DND-41 (cell line): ENCODE measurements at regions not wholly inside any gene's neighbourhood (a gene's known extent, or its start where the extent isn't known, plus 50 kb on each side); places are given as distances from the start of the nearest gene placed in this dataset.

Experiments used
- EZH2 ChIP-seq: IDR thresholded peaks from 3 replicates; pipeline ENCODE4 v1.6.1; 2012; ENCODE audit warnings: borderline replicate concordance, low read depth, mild to moderate bottlenecking, moderate library complexity, low read length, inconsistent platforms; ENCODE audit not compliant: severe bottlenecking
- TF ChIP-seq, protein P1 (sequence below): IDR thresholded peaks from 2 replicates; pipeline ENCODE4 v1.5.1; 2012; ENCODE audit warnings: borderline replicate concordance, low read length, moderate library complexity, mild to moderate bottlenecking; ENCODE audit not compliant: poor library complexity, severe bottlenecking; ENCODE audit errors: extremely low read depth

DNA sequence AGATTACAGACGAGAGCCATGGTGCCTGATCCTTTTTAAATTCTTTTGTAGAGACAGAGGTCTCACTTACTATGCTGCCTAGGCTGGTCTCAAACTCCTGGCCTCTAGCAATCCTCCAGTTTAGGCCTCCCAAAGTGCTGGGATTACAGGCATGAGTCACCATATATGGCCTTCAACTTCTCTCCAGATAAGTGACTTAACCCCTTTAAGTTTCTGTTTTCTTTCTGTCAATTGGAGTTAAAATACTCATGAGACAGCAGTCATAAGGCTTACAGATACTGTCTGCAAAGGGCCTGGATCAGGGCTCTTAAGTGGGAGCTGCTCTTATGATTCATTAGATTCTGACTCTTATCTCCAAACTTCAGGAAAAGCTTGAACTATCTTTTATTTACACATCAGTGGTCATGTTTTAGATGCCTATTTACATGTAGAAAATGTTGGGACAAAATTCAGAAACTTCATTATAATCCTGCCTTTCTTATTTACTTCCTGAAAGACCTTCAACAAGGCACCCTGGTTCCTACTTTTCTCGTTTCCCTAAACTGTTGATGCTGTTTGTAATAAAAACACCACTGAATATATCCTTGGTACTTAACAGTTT lies 271.5 kb upstream of the TBX3 start:
- TF ChIP-seq, protein P1, sequence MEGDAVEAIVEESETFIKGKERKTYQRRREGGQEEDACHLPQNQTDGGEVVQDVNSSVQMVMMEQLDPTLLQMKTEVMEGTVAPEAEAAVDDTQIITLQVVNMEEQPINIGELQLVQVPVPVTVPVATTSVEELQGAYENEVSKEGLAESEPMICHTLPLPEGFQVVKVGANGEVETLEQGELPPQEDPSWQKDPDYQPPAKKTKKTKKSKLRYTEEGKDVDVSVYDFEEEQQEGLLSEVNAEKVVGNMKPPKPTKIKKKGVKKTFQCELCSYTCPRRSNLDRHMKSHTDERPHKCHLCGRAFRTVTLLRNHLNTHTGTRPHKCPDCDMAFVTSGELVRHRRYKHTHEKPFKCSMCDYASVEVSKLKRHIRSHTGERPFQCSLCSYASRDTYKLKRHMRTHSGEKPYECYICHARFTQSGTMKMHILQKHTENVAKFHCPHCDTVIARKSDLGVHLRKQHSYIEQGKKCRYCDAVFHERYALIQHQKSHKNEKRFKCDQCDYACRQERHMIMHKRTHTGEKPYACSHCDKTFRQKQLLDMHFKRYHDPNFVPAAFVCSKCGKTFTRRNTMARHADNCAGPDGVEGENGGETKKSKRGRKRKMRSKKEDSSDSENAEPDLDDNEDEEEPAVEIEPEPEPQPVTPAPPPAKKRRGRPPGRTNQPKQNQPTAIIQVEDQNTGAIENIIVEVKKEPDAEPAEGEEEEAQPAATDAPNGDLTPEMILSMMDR, result no peak
- no peak for TF ChIP-seq EZH2
